Testis (tissue), 2 donors: ENCODE measurements at regions not wholly inside any gene's neighbourhood (a gene's known extent, or its start where the extent isn't known, plus 50 kb on each side); places are given as distances from the start of the nearest gene placed in this dataset.
"Not testable (repeated sequence)": the region's sequence is repeated elsewhere in the genome, so short reads cannot be mapped to it uniquely, and the experiment has no call there.

ENCODE experiments used
- POLR2A ChIP-seq: fragments of 450-650 bp; IDR thresholded peaks from one replicate; pipeline ENCODE4 v1.6.1; 2017; ENCODE audit warnings: antibody characterized with exemption, mild to moderate bottlenecking, moderate library complexity
- TF ChIP-seq, protein P1 (sequence below), 3 experiments: fragments of 450-650 bp in 2 of 3; fragments of 200-600 bp in 1 of 3; sonication (generic) in 1 of 3; IDR thresholded peaks; one replicate each; pipeline ENCODE4 v1.5.1; 2016 to 2019; ENCODE audit warnings: antibody characterized with exemption in 3 of 3, mild to moderate bottlenecking in 2 of 3, moderate library complexity in 1 of 3

GRCh38 chr4:22630161-22630975 lies 62.4 kb upstream of the GBA3 start:
- TF ChIP-seq, protein P1, sequence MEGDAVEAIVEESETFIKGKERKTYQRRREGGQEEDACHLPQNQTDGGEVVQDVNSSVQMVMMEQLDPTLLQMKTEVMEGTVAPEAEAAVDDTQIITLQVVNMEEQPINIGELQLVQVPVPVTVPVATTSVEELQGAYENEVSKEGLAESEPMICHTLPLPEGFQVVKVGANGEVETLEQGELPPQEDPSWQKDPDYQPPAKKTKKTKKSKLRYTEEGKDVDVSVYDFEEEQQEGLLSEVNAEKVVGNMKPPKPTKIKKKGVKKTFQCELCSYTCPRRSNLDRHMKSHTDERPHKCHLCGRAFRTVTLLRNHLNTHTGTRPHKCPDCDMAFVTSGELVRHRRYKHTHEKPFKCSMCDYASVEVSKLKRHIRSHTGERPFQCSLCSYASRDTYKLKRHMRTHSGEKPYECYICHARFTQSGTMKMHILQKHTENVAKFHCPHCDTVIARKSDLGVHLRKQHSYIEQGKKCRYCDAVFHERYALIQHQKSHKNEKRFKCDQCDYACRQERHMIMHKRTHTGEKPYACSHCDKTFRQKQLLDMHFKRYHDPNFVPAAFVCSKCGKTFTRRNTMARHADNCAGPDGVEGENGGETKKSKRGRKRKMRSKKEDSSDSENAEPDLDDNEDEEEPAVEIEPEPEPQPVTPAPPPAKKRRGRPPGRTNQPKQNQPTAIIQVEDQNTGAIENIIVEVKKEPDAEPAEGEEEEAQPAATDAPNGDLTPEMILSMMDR (IDR thresholded peaks at IDR 0.05), result not testable (repeated sequence)
- TF ChIP-seq POLR2A, result not testable (repeated sequence)
